T-helper 1 cell treated with Interleukin-12 subunit alpha and Interleukin-12 subunit beta and Interleukin-4 antibody, amounts not matched to agents 30 ng/mL and 1 ng/mL, for 36 hours (primary cell): ENCODE measurements at regions not wholly inside any gene's neighbourhood (a gene's known extent, or its start where the extent isn't known, plus 50 kb on each side); places are given as distances from the start of the nearest gene placed in this dataset.
"Not testable (repeated sequence)": the region's sequence is repeated elsewhere in the genome, so short reads cannot be mapped to it uniquely, and the experiment has no call there.

Experiments used
- intact Hi-C: fragments of 100-400 bp; cut with micrococcal nuclease; formaldehyde crosslinking; loops from one replicate; pipeline ENCODE4 v1.15.1; 2024

- intact Hi-C loops: no loop called here
Observed at GRCh38 chr19:32022731-32023563, 322.5 kb upstream of the ZNF507 start.

GRCh38 chr19:32023564-32023832 is 321.9 kb upstream of the ZNF507 start:
- intact Hi-C loops: no loop called here

- intact Hi-C loops: no loop called here
Observed at GRCh38 chr19:32029235-32029634, 316.2 kb upstream of the ZNF507 start.

DNA sequence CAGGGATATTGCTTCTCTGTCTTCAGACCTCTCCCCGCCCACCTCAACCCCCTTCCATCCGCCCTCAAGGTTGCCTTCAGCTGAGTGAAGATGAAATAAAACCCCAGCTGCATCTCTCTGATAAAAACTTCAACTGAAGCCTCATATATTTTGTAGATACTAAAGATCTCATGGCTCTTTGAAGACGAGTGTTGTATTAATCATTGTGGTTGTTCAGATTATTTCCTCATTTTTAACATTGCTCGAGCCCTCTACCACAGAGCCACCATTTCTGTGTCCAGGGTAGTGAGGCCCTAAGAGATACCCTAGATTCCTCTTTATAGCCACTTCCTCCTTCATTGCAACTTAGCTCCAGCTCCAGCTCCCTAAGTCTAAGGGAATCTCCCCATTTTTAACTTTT is 312.8 kb upstream of the ZNF507 start:
- intact Hi-C loops: no loop called here

DNA sequence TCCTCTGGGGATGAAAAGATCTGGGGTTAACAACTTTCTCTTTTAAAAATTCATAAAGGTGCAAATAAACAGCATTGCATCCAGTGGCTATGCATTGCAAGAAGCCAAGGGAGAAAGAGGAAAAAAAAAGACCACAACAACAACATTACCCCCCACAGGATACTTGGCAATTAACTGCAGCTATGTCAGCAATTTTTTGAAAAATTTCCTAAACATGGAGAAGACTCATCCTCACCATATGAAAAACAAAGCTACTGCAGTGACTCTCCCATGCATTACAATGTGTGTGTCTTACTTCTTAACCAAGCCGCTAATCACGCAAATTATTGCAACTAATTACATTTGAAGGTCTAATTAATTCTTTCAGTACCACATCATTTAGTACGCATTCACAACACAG is 309.8 kb upstream of the ZNF507 start:
- intact Hi-C loops: no loop called here

- intact Hi-C loops: no loop called here
Observed at GRCh38 chr19:32038021-32038920, 307.1 kb upstream of the ZNF507 start.

GRCh38 chr19:32038961-32039360 is 306.4 kb upstream of the ZNF507 start:
- intact Hi-C loops: no loop called here

- intact Hi-C loops: no loop called here
Observed at GRCh38 chr19:32039440-32039839, 306.0 kb upstream of the ZNF507 start.

DNA sequence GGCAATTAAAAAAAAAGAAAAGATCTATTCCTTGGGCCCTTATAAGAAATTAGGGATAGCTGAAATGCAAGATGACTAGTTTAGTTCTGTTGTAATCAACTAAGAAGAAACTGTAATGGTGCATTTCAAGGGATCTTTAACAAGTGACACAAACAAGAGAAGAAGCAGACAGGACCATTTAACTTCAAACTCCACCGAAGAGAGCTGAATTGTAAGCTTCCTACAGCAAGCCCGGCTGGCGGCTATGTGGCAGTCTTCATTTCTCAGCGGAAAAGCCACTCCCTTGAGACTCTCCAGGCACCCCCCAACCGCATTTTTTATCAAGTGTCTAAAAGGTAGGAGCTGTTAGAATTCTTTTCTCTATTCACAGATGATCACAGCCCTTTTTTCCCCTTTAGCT is 305.2 kb upstream of the ZNF507 start:
- intact Hi-C loops: loop anchor here (10.0 kb wide), 1 partner anchor 1255 kb away; no protein-coding TSS in a partner anchor

DNA sequence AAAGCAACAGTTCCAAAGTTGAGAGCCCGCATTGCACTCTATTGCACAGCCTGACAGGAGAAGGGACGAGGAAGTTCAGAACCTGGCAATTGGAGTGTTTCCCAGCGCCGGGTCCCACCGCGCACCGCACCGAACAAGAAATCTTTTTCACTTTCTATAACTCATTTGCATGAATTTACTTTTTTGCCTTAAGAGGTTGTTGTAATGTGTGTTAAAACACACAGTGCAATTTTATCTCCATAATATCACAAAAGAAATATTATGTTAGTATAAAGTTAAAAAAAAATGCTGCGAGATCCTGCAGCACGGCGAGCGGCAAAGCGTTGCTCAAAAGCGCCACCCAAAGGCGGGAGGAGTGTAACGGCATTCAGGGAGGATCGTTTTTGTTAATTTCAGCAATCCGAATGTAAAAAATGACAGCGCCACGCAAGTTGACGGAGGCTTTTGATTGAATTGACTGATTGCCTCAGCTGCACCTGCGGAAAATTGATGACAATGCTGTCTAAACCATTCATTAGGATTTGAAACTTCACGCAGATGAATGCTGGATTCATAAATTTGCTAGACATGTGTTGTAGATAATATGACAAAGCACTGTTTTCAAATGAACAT is 303.6 kb upstream of the ZNF507 start:
- intact Hi-C loops: loop anchor here (10.0 kb wide), 1 partner anchor 1257 kb away; no protein-coding TSS in a partner anchor

DNA sequence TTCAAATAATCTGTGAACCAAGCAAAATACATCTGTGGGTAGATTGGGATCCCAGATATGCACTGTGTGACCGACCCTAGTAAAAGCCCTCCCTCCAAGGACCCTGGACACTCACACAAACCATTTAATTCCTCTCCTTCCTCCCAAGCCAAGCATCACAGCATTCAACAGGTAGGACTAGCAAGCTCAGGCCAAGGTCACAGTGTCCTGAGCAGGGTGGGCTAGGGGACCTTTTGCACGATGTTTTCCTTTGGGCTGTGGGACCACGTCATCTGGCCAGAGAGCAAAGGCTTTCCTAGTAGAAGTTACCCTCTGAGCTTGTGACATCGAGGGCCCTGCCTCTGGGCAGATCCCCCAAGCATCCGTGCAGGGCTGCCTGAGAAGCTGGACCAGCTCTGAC is 297.6 kb upstream of the ZNF507 start:
- intact Hi-C loops: loop anchor here (10.0 kb wide), 1 partner anchor 1263 kb away; no protein-coding TSS in a partner anchor

- intact Hi-C loops: no loop called here
Observed at GRCh38 chr19:32053376-32053775, 292.0 kb upstream of the ZNF507 start.

- intact Hi-C loops: no loop called here
Observed at GRCh38 chr19:32053861-32054260, 291.5 kb upstream of the ZNF507 start.

DNA sequence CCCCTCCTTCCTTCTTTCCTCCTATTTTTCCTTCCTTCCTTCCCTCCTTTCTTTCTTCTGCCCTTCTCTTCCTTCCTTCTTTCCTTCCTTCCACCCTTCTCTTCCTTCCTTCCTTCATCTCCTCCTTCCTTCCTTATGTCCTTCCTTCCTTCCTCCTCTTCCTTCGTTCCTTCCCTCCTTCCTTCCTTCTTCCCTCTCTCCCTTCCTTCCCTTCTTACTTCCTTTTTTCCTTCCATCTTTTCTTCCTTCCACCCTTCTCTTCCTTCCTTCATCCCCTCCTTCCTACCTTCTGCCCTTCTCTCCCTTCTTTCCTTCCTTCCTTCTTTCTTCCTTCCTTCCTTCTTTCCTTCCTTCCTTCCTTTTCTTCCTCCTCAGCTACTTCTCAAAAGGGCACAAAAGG is 287.3 kb upstream of the ZNF507 start:
- intact Hi-C loops: no loop called here

GRCh38 chr19:32061315-32061714 is 284.1 kb upstream of the ZNF507 start:
- intact Hi-C loops: no loop called here

GRCh38 chr19:32063601-32064000 is 281.8 kb upstream of the ZNF507 start:
- intact Hi-C loops: no loop called here

GRCh38 chr19:32066056-32066455 is 279.4 kb upstream of the ZNF507 start:
- intact Hi-C loops: no loop called here

- intact Hi-C loops: no loop called here
Observed at GRCh38 chr19:32067685-32068084, 277.7 kb upstream of the ZNF507 start.

- intact Hi-C loops: no loop called here
Observed at GRCh38 chr19:32068793-32069192, 276.6 kb upstream of the ZNF507 start.

- intact Hi-C loops: no loop called here
Observed at GRCh38 chr19:32070101-32070500, 275.3 kb upstream of the ZNF507 start.

- intact Hi-C loops: no loop called here
Observed at GRCh38 chr19:32082028-32082427, 263.4 kb upstream of the ZNF507 start.

- intact Hi-C loops: not testable (repeated sequence)
Observed at GRCh38 chr19:32084756-32085363, 260.6 kb upstream of the ZNF507 start.
